B cell (primary cell): ENCODE measurements at regions not wholly inside any gene's neighbourhood (a gene's known extent, or its start where the extent isn't known, plus 50 kb on each side); places are given as distances from the start of the nearest gene placed in this dataset.

ENCODE experiments used
- ATAC-seq: fragments of 200-7000 bp; cut with Tn5 transposase; one replicate; pipeline ENCODE4 v1.10.0; 2021; ENCODE audit warnings: low read depth, mild to moderate bottlenecking, moderate number of reproducible peaks, moderate library complexity
- CTCF ChIA-PET: fragments of 350-600 bp; sonication (Branson Sonifier 250); formaldehyde crosslinking; loops from one replicate; lab custom pipeline; 2021; ENCODE audit warnings: antibody characterized with exemption, inconsistent platforms; lab: Charles Lee
- POLR2A ChIA-PET: fragments of 350-600 bp; sonication (Branson Sonifier 250); formaldehyde crosslinking; loops from one replicate; lab custom pipeline; 2021; ENCODE audit warnings: antibody characterized with exemption; lab: Charles Lee
- DNase-seq: peaks from one replicate; pipeline ENCODE4 v3.0.0; 2013
- H2AFZ ChIP-seq: 2 replicates; pipeline ENCODE4 v1.6.1; 2012; ENCODE audit warnings: mild to moderate bottlenecking, low read depth, low read length; ENCODE audit not compliant: insufficient read depth, poor library complexity, severe bottlenecking
- H3K27ac ChIP-seq, 2 donors: 1 replicate in 1 of 2; 2 replicates in 1 of 2; pipeline ENCODE4 v1.5.1; 2012 to 2013; ENCODE audit warnings: low read length in 2 of 2, mild to moderate bottlenecking in 2 of 2, moderate library complexity in 1 of 2
- H3K27me3 ChIP-seq, 4 experiments: fragments of 200-600 bp in 1 of 4; sonication (generic) in 1 of 4; replicated peaks in 1 of 4; 1 replicate in 2 of 4; 2 replicates in 2 of 4; pipeline versions ENCODE4 v1.6.1 to v1.7.0; 2013 to 2016; ENCODE audit warnings: low read length in 3 of 4, mild to moderate bottlenecking in 2 of 4, mixed read lengths in 1 of 4, moderate library complexity in 1 of 4; ENCODE audit not compliant: insufficient read depth in 4 of 4, control insufficient read depth in 3 of 4; ENCODE audit errors: control extremely low read depth in 1 of 4
- H3K36me3 ChIP-seq, 2 experiments: replicated peaks in 1 of 2; 1 replicate in 1 of 2; 2 replicates in 1 of 2; pipeline versions ENCODE4 v1.6.1 to v1.7.1; 2013; ENCODE audit warnings: low read length in 1 of 2; ENCODE audit not compliant: insufficient read depth in 2 of 2, control insufficient read depth in 1 of 2; ENCODE audit errors: control extremely low read depth in 1 of 2, extremely low read depth in 1 of 2
- H3K4me1 ChIP-seq, 2 donors: fragments of 200-600 bp in 1 of 2; sonication (generic) in 1 of 2; 1 replicate in 1 of 2; 2 replicates in 1 of 2; pipeline versions ENCODE4 v1.5.1 to v1.6.1; 2013 to 2017; ENCODE audit warnings: low read length in 2 of 2; ENCODE audit not compliant: control insufficient read depth in 2 of 2, insufficient read depth in 2 of 2
- H3K4me2 ChIP-seq: replicated peaks from 2 replicates; pipeline ENCODE3; 2012; ENCODE audit warnings: mild to moderate bottlenecking, low read depth, low read length; ENCODE audit not compliant: poor library complexity, severe bottlenecking
- H3K4me3 ChIP-seq, 5 experiments: fragments of 200-600 bp in 1 of 5; sonication (generic) in 1 of 5; 1 replicate in 3 of 5; 2 replicates in 2 of 5; pipeline versions ENCODE4 v1.5.1 to v1.7.0; 2011 to 2016; ENCODE audit warnings: low read length in 4 of 5, mild to moderate bottlenecking in 4 of 5, low read depth in 2 of 5, control low read depth in 1 of 5, moderate library complexity in 1 of 5; ENCODE audit not compliant: insufficient read depth in 1 of 5; ENCODE audit errors: control extremely low read depth in 1 of 5, extremely low read depth in 1 of 5
- H3K79me2 ChIP-seq: fragments of 200-600 bp; sonication (generic); one replicate; pipeline ENCODE4 v1.6.0; 2016; ENCODE audit warnings: low read length; ENCODE audit not compliant: control insufficient read depth, insufficient read depth
- H3K9ac ChIP-seq: fragments of 200-600 bp; sonication (generic); 2 replicates; pipeline ENCODE4 v1.6.1; 2017; ENCODE audit warnings: mild to moderate bottlenecking, low read length, moderate library complexity
- H3K9me3 ChIP-seq, 3 donors: one replicate each; pipeline versions ENCODE4 v1.6.1 to v1.7.1; 2013; ENCODE audit warnings: low read length in 2 of 3; ENCODE audit not compliant: control insufficient read depth in 2 of 3, insufficient read depth in 1 of 3; ENCODE audit errors: control extremely low read depth in 1 of 3
- H4K20me1 ChIP-seq: 2 replicates; pipeline ENCODE4 v1.6.0; 2012; ENCODE audit warnings: mild to moderate bottlenecking, low read length; ENCODE audit not compliant: insufficient read depth, control insufficient read depth, poor library complexity, severe bottlenecking
- H3K27ac Mint-ChIP-seq: one replicate; pipeline ENCODE4 v1.8.0; 2021; ENCODE audit warnings: mixed read lengths
- H3K27me3 Mint-ChIP-seq: one replicate; pipeline ENCODE4 v1.8.0; 2021; ENCODE audit warnings: mixed read lengths
- H3K4me1 Mint-ChIP-seq: one replicate; pipeline ENCODE4 v1.8.0; 2021; ENCODE audit warnings: mixed read lengths
- H3K4me3 Mint-ChIP-seq: one replicate; pipeline ENCODE4 v1.8.0; 2021; ENCODE audit warnings: mixed read lengths
- H3K9me3 Mint-ChIP-seq: one replicate; pipeline ENCODE4 v1.8.0; 2022; ENCODE audit warnings: mixed read lengths; ENCODE audit not compliant: insufficient read depth
- EZH2 ChIP-seq: IDR thresholded peaks from 2 replicates; pipeline ENCODE4 v1.6.1; 2012; ENCODE audit warnings: borderline replicate concordance, low read depth, mild to moderate bottlenecking, moderate library complexity, low read length; ENCODE audit not compliant: insufficient read depth, poor library complexity, severe bottlenecking
- WGBS: methylation state at CpG from one replicate; pipeline ENCODE4 v1.1.5; 2013; ENCODE audit warnings: missing lambda C conversion rate; ENCODE audit not compliant: insufficient coverage; 5-methylcytosine and 5-hydroxymethylcytosine counted together
- intact Hi-C: fragments of 100-400 bp; cut with micrococcal nuclease; formaldehyde crosslinking; loops from one replicate; pipeline ENCODE4 v1.10.0; 2022
- TF ChIP-seq, protein P1 (sequence below): fragments of 200-600 bp; IDR thresholded peaks from one replicate; pipeline ENCODE4 v1.8.0; 2022; ENCODE audit warnings: antibody characterized with exemption, mild to moderate bottlenecking

DNA sequence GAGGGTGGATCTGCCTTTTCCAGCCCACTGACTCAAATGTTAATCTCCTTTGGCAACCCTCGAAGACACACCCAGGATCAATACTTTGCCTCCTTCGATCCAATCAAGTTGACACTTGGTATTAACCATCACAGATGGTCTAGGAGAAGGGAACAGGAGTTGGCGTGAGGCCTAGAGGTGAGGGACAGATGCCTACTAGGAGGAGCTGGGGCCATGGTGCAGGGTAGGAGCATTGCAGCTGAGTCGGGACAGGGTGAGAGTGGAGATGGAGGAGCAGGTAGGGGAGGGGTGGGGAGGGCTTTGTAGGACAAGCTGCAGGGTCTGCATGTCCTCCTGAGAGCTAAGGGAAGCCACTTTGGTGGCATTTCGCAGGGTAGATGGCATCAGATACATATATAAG lies 140.0 kb downstream of the VAPA start:
- H3K9ac ChIP-seq = no peak overlapping the region
- no peak overlapping the region for H3K4me3 ChIP-seq
- H3K27ac ChIP-seq = no peak overlapping the region
- POLR2A ChIA-PET = no interaction called here
- TF ChIP-seq EZH2 = no peak
- TF ChIP-seq, protein P1, sequence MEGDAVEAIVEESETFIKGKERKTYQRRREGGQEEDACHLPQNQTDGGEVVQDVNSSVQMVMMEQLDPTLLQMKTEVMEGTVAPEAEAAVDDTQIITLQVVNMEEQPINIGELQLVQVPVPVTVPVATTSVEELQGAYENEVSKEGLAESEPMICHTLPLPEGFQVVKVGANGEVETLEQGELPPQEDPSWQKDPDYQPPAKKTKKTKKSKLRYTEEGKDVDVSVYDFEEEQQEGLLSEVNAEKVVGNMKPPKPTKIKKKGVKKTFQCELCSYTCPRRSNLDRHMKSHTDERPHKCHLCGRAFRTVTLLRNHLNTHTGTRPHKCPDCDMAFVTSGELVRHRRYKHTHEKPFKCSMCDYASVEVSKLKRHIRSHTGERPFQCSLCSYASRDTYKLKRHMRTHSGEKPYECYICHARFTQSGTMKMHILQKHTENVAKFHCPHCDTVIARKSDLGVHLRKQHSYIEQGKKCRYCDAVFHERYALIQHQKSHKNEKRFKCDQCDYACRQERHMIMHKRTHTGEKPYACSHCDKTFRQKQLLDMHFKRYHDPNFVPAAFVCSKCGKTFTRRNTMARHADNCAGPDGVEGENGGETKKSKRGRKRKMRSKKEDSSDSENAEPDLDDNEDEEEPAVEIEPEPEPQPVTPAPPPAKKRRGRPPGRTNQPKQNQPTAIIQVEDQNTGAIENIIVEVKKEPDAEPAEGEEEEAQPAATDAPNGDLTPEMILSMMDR = no peak
- WGBS = 100% methylated on average over 2 of the region's 5 CpGs
- no peak overlapping the region for H3K4me2 ChIP-seq
- peaks cover 3% of the 10 kb centered on the region for H3K27me3 Mint-ChIP-seq
- H3K9me3 ChIP-seq = no peaks in the 10 kb centered on the region
- ATAC-seq (no peak), DNase-seq (no peak)
- CTCF ChIA-PET = no interaction called here
- no peaks in the 10 kb centered on the region for H3K9me3 Mint-ChIP-seq
- H3K4me1 Mint-ChIP-seq = peaks cover 12% of the 10 kb centered on the region
- H3K79me2 ChIP-seq = no peaks in the 10 kb centered on the region
- peaks cover 10 to 11% of the 10 kb centered on the region in 2 donors for H3K4me1 ChIP-seq
- no peak overlapping the region for H3K4me3 Mint-ChIP-seq
- H2AFZ ChIP-seq = no peak overlapping the region
- H3K36me3 ChIP-seq = no peaks in the 10 kb centered on the region
- H4K20me1 ChIP-seq = no peaks in the 10 kb centered on the region
- H3K27ac Mint-ChIP-seq = no peak overlapping the region
- peaks cover 0 to 2% (median 0%) of the 10 kb centered on the region in 4 experiments for H3K27me3 ChIP-seq
- intact Hi-C loops = no loop called here

GRCh38 chr18:10054366-10054765 lies 140.6 kb downstream of the VAPA start:
- no peaks in the 10 kb centered on the region for H3K9me3 Mint-ChIP-seq
- ATAC-seq (no peak), DNase-seq (no peak)
- H3K27ac Mint-ChIP-seq = no peak overlapping the region
- no peak overlapping the region for H2AFZ ChIP-seq
- H3K9ac ChIP-seq = no peak overlapping the region
- H3K79me2 ChIP-seq = no peaks in the 10 kb centered on the region
- peaks cover 0 to 3% (median 0%) of the 10 kb centered on the region in 4 experiments for H3K27me3 ChIP-seq
- no peaks in the 10 kb centered on the region for H3K36me3 ChIP-seq
- H3K27me3 Mint-ChIP-seq = peaks cover under 1% of the 10 kb centered on the region
- no peak overlapping the region for H3K27ac ChIP-seq
- TF ChIP-seq, protein P1 = no peak
- no peak for TF ChIP-seq EZH2
- H3K4me3 ChIP-seq = no peak overlapping the region
- H4K20me1 ChIP-seq = no peaks in the 10 kb centered on the region
- ChIA-PET CTCF (no interaction called here), POLR2A (no interaction called here)
- peaks cover 10 to 11% of the 10 kb centered on the region in 2 donors for H3K4me1 ChIP-seq
- 91% methylated on average over 7 of the region's 10 CpGs for WGBS
- no peak overlapping the region for H3K4me3 Mint-ChIP-seq
- H3K4me2 ChIP-seq = no peak overlapping the region
- no peaks in the 10 kb centered on the region for H3K9me3 ChIP-seq
- intact Hi-C loops = no loop called here
- H3K4me1 Mint-ChIP-seq = peaks cover 12% of the 10 kb centered on the region
